ENCODE measurements at regions not wholly inside any gene's neighbourhood (a gene's known extent, or its start where the extent isn't known, plus 50 kb on each side); places are given as distances from the start of the nearest gene placed in this dataset.

- no peaks in the 10 kb centered on the region for H3K4me1 ChIP-seq
- TF ChIP-seq, protein P1, sequence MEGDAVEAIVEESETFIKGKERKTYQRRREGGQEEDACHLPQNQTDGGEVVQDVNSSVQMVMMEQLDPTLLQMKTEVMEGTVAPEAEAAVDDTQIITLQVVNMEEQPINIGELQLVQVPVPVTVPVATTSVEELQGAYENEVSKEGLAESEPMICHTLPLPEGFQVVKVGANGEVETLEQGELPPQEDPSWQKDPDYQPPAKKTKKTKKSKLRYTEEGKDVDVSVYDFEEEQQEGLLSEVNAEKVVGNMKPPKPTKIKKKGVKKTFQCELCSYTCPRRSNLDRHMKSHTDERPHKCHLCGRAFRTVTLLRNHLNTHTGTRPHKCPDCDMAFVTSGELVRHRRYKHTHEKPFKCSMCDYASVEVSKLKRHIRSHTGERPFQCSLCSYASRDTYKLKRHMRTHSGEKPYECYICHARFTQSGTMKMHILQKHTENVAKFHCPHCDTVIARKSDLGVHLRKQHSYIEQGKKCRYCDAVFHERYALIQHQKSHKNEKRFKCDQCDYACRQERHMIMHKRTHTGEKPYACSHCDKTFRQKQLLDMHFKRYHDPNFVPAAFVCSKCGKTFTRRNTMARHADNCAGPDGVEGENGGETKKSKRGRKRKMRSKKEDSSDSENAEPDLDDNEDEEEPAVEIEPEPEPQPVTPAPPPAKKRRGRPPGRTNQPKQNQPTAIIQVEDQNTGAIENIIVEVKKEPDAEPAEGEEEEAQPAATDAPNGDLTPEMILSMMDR (IDR thresholded peaks at IDR 0.05) = no peak
- H3K4me3 ChIP-seq = no peak overlapping the region
- no peak overlapping the region for H3K9ac ChIP-seq (ENCODE audit: low read depth in 2 of 2, low read length in 2 of 2)
- DNase-seq = no peak
- H3K27me3 ChIP-seq = no peaks in the 10 kb centered on the region
- H3K9me3 ChIP-seq = no peaks in the 10 kb centered on the region
- H3K36me3 ChIP-seq = no peaks in the 10 kb centered on the region
- intact Hi-C loops (cut with DNase I) = no loop called here
- H3K27ac ChIP-seq = no peak overlapping the region
Measured at GRCh38 chr6:82681119-82681714, 317.6 kb downstream of the TPBG start.

GRCh38 chr6:82686719-82687118, 323.1 kb downstream of the TPBG start:
- Histone ChIP-seq H3K9ac (ENCODE audit: low read depth in 2 of 2, low read length in 2 of 2) (no peak overlapping the region), H3K27me3 (no peaks in the 10 kb centered on the region), H3K36me3 (no peaks in the 10 kb centered on the region), H3K4me1 (no peaks in the 10 kb centered on the region), H3K9me3 (no peaks in the 10 kb centered on the region), H3K27ac (no peak overlapping the region), H3K4me3 (no peak overlapping the region)
- intact Hi-C loops (cut with DNase I) = no loop called here
- no peak for DNase-seq
- TF ChIP-seq, protein P1 (IDR thresholded peaks at IDR 0.05) = no peak

DNA sequence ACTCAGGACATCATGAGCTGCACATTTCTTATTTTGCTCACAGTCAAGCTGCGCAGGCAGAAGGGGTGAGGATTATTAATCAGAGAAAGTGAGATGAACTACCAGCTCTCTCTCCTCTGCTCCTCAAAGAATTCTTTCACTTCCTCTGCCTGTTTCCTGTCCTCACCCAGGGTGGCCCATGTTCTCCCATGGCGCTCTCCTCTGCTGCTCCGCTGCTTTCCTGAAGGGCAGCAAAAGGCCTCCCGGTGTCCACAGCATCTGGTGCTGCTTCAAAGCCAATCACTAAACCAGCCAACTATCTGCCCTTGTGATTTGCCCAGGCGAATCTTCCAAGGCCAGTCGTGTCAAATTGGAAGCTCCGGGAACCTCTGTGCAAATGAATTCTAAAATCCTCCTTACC, 324.2 kb downstream of the TPBG start:
- H3K9ac ChIP-seq (ENCODE audit: low read depth in 2 of 2, low read length in 2 of 2) = no peak overlapping the region
- H3K27ac ChIP-seq = no peak overlapping the region
- H3K36me3 ChIP-seq = no peaks in the 10 kb centered on the region
- H3K27me3 ChIP-seq = no peaks in the 10 kb centered on the region
- H3K4me1 ChIP-seq = no peaks in the 10 kb centered on the region
- intact Hi-C loops (cut with DNase I) = no loop called here
- H3K4me3 ChIP-seq = no peak overlapping the region
- TF ChIP-seq, protein P1 (IDR thresholded peaks at IDR 0.05) = no peak
- no peak for DNase-seq
- H3K9me3 ChIP-seq = no peaks in the 10 kb centered on the region

DNA sequence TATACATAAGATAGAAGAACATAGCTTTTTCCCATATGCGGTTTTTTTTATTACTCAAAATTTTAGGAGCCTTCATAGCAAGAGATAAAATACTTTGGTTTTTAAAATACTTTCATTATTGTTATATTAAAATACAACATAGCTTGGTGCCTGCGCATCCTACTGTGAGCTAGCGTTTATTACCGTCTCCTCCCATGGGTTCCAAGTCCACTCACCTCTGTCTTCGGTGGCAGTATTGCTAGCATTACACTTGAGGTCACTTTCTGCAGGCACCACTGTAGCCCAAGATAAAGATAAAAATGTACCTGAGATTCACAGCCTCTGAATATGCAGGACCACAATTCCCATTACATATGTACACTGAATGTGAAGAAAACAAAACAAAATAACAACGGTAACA, 326.7 kb downstream of the TPBG start:
- DNase-seq = peak; percentile 25
- TF ChIP-seq, protein P1 (IDR thresholded peaks at IDR 0.05) = no peak
- H3K9me3 ChIP-seq = no peaks in the 10 kb centered on the region
- no peaks in the 10 kb centered on the region for H3K36me3 ChIP-seq
- no peaks in the 10 kb centered on the region for H3K4me1 ChIP-seq
- intact Hi-C loops (cut with DNase I) = no loop called here
- H3K9ac ChIP-seq (ENCODE audit: low read depth in 2 of 2, low read length in 2 of 2) = no peak overlapping the region
- no peak overlapping the region for H3K27ac ChIP-seq
- H3K27me3 ChIP-seq = no peaks in the 10 kb centered on the region
- H3K4me3 ChIP-seq = no peak overlapping the region

DNA sequence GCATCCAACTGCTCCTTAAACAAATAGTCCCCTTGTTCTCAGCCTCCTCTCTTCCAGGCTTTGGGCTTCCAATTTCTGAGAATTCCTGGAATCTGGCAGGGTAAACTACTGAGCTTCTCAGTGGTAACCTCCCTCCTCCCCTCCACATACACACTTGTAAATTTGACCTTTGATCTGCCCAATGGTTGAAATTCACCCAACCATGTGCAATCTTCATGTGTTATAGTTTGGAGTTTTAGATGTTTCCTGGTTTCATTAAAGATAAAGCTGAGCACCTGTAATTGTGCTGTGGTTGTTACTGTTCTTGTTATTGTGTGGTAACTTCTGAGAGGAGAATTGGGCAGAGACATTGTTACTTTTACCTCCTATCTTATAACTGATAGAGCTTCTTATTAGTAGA, 328.4 kb downstream of the TPBG start:
- Histone ChIP-seq H3K4me3 (no peak overlapping the region), H3K9me3 (no peaks in the 10 kb centered on the region), H3K27me3 (no peaks in the 10 kb centered on the region), H3K9ac (ENCODE audit: low read depth in 2 of 2, low read length in 2 of 2) (no peak overlapping the region), H3K27ac (no peak overlapping the region), H3K4me1 (no peaks in the 10 kb centered on the region), H3K36me3 (no peaks in the 10 kb centered on the region)
- TF ChIP-seq, protein P1 (IDR thresholded peaks at IDR 0.05) = no peak
- intact Hi-C loops (cut with DNase I) = no loop called here
- no peak for DNase-seq

Measured in colonic mucosa (tissue), 4 donors.